DMS53 (cell line): ENCODE measurements at regions not wholly inside any gene's neighbourhood (a gene's known extent, or its start where the extent isn't known, plus 50 kb on each side); places are given as distances from the start of the nearest gene placed in this dataset.
A peak's percentile ranks its signal among the peaks of the same experiment; 100 is the strongest.
"Not testable (repeated sequence)": the region's sequence is repeated elsewhere in the genome, so short reads cannot be mapped to it uniquely, and the experiment has no call there.

Experiments
- DNase-seq: peaks from one replicate; lab custom pipeline; 2025; lab: John Stamatoyannopoulos, UW

- peak; percentile 28 for DNase-seq
These were observed 1341.4 kb downstream of the FSCB start for GRCh38 chr14:43165651-43166050.

GRCh38 chr14:43161477-43161876 lies 1345.6 kb downstream of the FSCB start:
- no peak for DNase-seq

GRCh38 chr14:43157661-43158060 lies 1349.4 kb downstream of the FSCB start:
- DNase-seq: no peak

- no peak for DNase-seq
These were observed 1351.2 kb downstream of the FSCB start for GRCh38 chr14:43155924-43156323.

GRCh38 chr14:43155258-43155657 lies 1351.8 kb downstream of the FSCB start:
- DNase-seq: no peak

- peak; percentile 1 for DNase-seq
These were observed 1359.6 kb downstream of the FSCB start for GRCh38 chr14:43147485-43147884.

GRCh38 chr14:43145361-43145760 lies 1361.7 kb downstream of the FSCB start:
- DNase-seq: no peak

GRCh38 chr14:43143106-43143505 lies 1364.0 kb downstream of the FSCB start:
- no peak for DNase-seq

GRCh38 chr14:43141636-43142191 lies 1365.4 kb downstream of the FSCB start:
- no peak for DNase-seq

- no peak for DNase-seq
These were observed 1366.6 kb downstream of the FSCB start for GRCh38 chr14:43140453-43140852.

GRCh38 chr14:43135877-43136411 lies 1371.1 kb downstream of the FSCB start:
- no peak for DNase-seq

- DNase-seq: peak; percentile 49
These were observed 1374.6 kb downstream of the FSCB start for GRCh38 chr14:43132441-43132840.

- not testable (repeated sequence) for DNase-seq
These were observed 1378.7 kb downstream of the FSCB start for GRCh38 chr14:43128429-43128828.

GRCh38 chr14:43127874-43128273 lies 1379.2 kb downstream of the FSCB start:
- not testable (repeated sequence) for DNase-seq

GRCh38 chr14:43123544-43123943 lies 1383.5 kb downstream of the FSCB start:
- DNase-seq: no peak

GRCh38 chr14:43119672-43120071 lies 1387.4 kb downstream of the FSCB start:
- no peak for DNase-seq

GRCh38 chr14:43116341-43116740 lies 1390.7 kb downstream of the FSCB start:
- peak; percentile 9 for DNase-seq

GRCh38 chr14:43105305-43105704 lies 1401.8 kb downstream of the FSCB start:
- peak; percentile 27 for DNase-seq

GRCh38 chr14:43090380-43090779 lies 1416.7 kb downstream of the FSCB start:
- DNase-seq: no peak

GRCh38 chr14:43087666-43088065 lies 1419.4 kb downstream of the FSCB start:
- no peak for DNase-seq

GRCh38 chr14:43085819-43086218 lies 1421.3 kb downstream of the FSCB start:
- DNase-seq: no peak

- not testable (repeated sequence) for DNase-seq
These were observed 1439.7 kb downstream of the FSCB start for GRCh38 chr14:43067372-43067771.

GRCh38 chr14:43056106-43056505 lies 1449.4 kb downstream of the LRFN5 start:
- DNase-seq: no peak

GRCh38 chr14:43052897-43053296 lies 1446.2 kb downstream of the LRFN5 start:
- DNase-seq: no peak
